Loucy (cell line): ENCODE measurements at regions not wholly inside any gene's neighbourhood (a gene's known extent, or its start where the extent isn't known, plus 50 kb on each side); places are given as distances from the start of the nearest gene placed in this dataset.
A peak's percentile ranks its signal among the peaks of the same experiment; 100 is the strongest.

Source experiments
- H2AFZ ChIP-seq: fragments of 200-600 bp; sonication (generic); 2 replicates; pipeline ENCODE4 v1.6.0; 2016; ENCODE audit warnings: antibody characterized with exemption, mild to moderate bottlenecking, low read length, moderate library complexity
- H3F3A ChIP-seq: fragments of 200-600 bp; 2 replicates; pipeline ENCODE4 v1.6.0; 2016; ENCODE audit warnings: antibody characterized with exemption, low read depth, mild to moderate bottlenecking
- H3K27me3 ChIP-seq: fragments of 200-600 bp; sonication (generic); 2 replicates; pipeline ENCODE4 v1.6.1; 2014; ENCODE audit warnings: low read length, mild to moderate bottlenecking; ENCODE audit not compliant: insufficient read depth, poor library complexity, severe bottlenecking
- H3K36me3 ChIP-seq: fragments of 200-600 bp; sonication (generic); 2 replicates; pipeline ENCODE4 v1.6.1; 2016; ENCODE audit warnings: low read length; ENCODE audit not compliant: insufficient read depth
- H3K4me1 ChIP-seq: fragments of 200-600 bp; sonication (generic); 2 replicates; pipeline ENCODE4 v1.5.1; 2014; ENCODE audit warnings: low read length, mild to moderate bottlenecking; ENCODE audit not compliant: insufficient read depth, poor library complexity, severe bottlenecking
- H3K4me2 ChIP-seq: fragments of 200-600 bp; sonication (generic); 2 replicates; pipeline ENCODE4 v1.6.0; 2014; ENCODE audit warnings: antibody characterized with exemption, low read length, low read depth, mild to moderate bottlenecking; ENCODE audit not compliant: poor library complexity, severe bottlenecking
- H3K4me3 ChIP-seq: fragments of 200-600 bp; sonication (generic); 2 replicates; pipeline ENCODE4 v1.5.1; 2014; ENCODE audit warnings: low read length, mild to moderate bottlenecking, mixed read lengths; ENCODE audit not compliant: poor library complexity, severe bottlenecking
- H3K79me2 ChIP-seq: fragments of 200-600 bp; sonication (generic); 2 replicates; pipeline ENCODE4 v1.6.1; 2014; ENCODE audit warnings: low read length; ENCODE audit not compliant: insufficient read depth
- H3K9ac ChIP-seq: fragments of 200-600 bp; sonication (generic); 2 replicates; pipeline ENCODE4 v1.6.0; 2014; ENCODE audit warnings: mild to moderate bottlenecking, low read depth, low read length, moderate library complexity; ENCODE audit not compliant: poor library complexity, severe bottlenecking
- H3K9me2 ChIP-seq: fragments of 200-600 bp; sonication (generic); replicated peaks from 2 replicates; pipeline ENCODE4 v1.6.1; 2016; ENCODE audit warnings: low read depth, low read length, mixed read lengths
- H3K9me3 ChIP-seq: fragments of 200-600 bp; sonication (generic); 2 replicates; pipeline ENCODE4 v1.6.1; 2014; ENCODE audit warnings: mild to moderate bottlenecking, antibody characterized with exemption, low read length, low read depth; ENCODE audit not compliant: insufficient read depth
- H4K20me1 ChIP-seq: fragments of 200-600 bp; sonication (generic); 2 replicates; pipeline ENCODE4 v1.6.0; 2014; ENCODE audit warnings: antibody characterized with exemption, low read length, mild to moderate bottlenecking; ENCODE audit not compliant: insufficient read depth, poor library complexity, severe bottlenecking
- CTCF ChIP-seq: fragments of 200-600 bp; sonication (generic); conservative IDR thresholded peaks from 2 replicates; pipeline ENCODE4 v1.5.1; 2014; ENCODE audit warnings: mild to moderate bottlenecking, antibody characterized with exemption, low read length
- EZH2phosphoT487 ChIP-seq: fragments of 200-600 bp; IDR thresholded peaks from 2 replicates; pipeline ENCODE4 v1.6.1; 2018; ENCODE audit warnings: antibody characterized with exemption, mild to moderate bottlenecking, moderate library complexity, borderline replicate concordance

- no peak overlapping the region for H2AFZ ChIP-seq
- H3K9me3 ChIP-seq: no peaks in the 10 kb centered on the region
- no peaks in the 10 kb centered on the region for H3K27me3 ChIP-seq
- H3K9me2 ChIP-seq: no peaks in the 10 kb centered on the region
- no peaks in the 10 kb centered on the region for H3F3A ChIP-seq
- H3K79me2 ChIP-seq: no peaks in the 10 kb centered on the region
- no peaks in the 10 kb centered on the region for H3K36me3 ChIP-seq
- no peaks in the 10 kb centered on the region for H4K20me1 ChIP-seq
- H3K4me2 ChIP-seq: no peak overlapping the region
- no peak overlapping the region for H3K4me3 ChIP-seq
- H3K4me1 ChIP-seq: no peaks in the 10 kb centered on the region
- no peak for TF ChIP-seq EZH2phosphoT487
- TF ChIP-seq CTCF: peak; percentile 48
- no peak overlapping the region for H3K9ac ChIP-seq
Measured at GRCh38 chrX:11944501-11944900, 186.5 kb downstream of the MSL3 start.

GRCh38 chrX:11949291-11949690 is 189.0 kb upstream of the FRMPD4 start:
- Histone ChIP-seq H3K4me1 (no peaks in the 10 kb centered on the region), H3K4me3 (no peak overlapping the region), H3K9me2 (no peaks in the 10 kb centered on the region), H3K9me3 (no peaks in the 10 kb centered on the region), H3K4me2 (no peak overlapping the region), H3K9ac (no peak overlapping the region), H3K79me2 (no peaks in the 10 kb centered on the region), H3K27me3 (no peaks in the 10 kb centered on the region), H4K20me1 (no peaks in the 10 kb centered on the region), H3K36me3 (no peaks in the 10 kb centered on the region), H3F3A (no peaks in the 10 kb centered on the region), H2AFZ (no peak overlapping the region)
- TF ChIP-seq EZH2phosphoT487: no peak
- TF ChIP-seq CTCF: no peak

- Histone ChIP-seq H3K9ac (no peak overlapping the region), H3K27me3 (no peaks in the 10 kb centered on the region), H3K9me3 (no peaks in the 10 kb centered on the region), H3K79me2 (no peaks in the 10 kb centered on the region), H3K36me3 (no peaks in the 10 kb centered on the region), H3F3A (no peaks in the 10 kb centered on the region), H4K20me1 (no peaks in the 10 kb centered on the region), H3K4me2 (no peak overlapping the region), H3K4me1 (no peaks in the 10 kb centered on the region), H3K9me2 (no peaks in the 10 kb centered on the region), H2AFZ (no peak overlapping the region), H3K4me3 (no peak overlapping the region)
- no peak for TF ChIP-seq EZH2phosphoT487
- no peak for TF ChIP-seq CTCF
Measured at GRCh38 chrX:11952176-11952720, 186.0 kb upstream of the FRMPD4 start.
